A673 (cell line): ENCODE measurements at regions not wholly inside any gene's neighbourhood (a gene's known extent, or its start where the extent isn't known, plus 50 kb on each side); places are given as distances from the start of the nearest gene placed in this dataset.
A peak's percentile ranks its signal among the peaks of the same experiment; 100 is the strongest.

ENCODE experiments used
- BruUV-seq: library from RNA; stranded (reverse); fragments of 400-500 nt; replicated peaks from 2 replicates; lab custom pipeline; 2021; lab: Mats Ljungman, UMichigan
- CTCF ChIA-PET: fragments of 300-600 bp; sonication (Branson Sonifier 250); formaldehyde crosslinking; loops from one replicate; lab custom pipeline; 2022; ENCODE audit warnings: antibody characterized with exemption; lab: Charles Lee
- POLR2A ChIA-PET: fragments of 300-600 bp; sonication (Branson Sonifier 250); formaldehyde crosslinking; loops from one replicate; lab custom pipeline; 2022; ENCODE audit warnings: antibody characterized with exemption; ENCODE audit not compliant: low non-redundant PET; lab: Charles Lee
- DNase-seq: peaks from one replicate; pipeline ENCODE4 v3.0.0-alpha.2; 2015; ENCODE audit warnings: low spot score
- H3K27ac ChIP-seq: fragments of 200-600 bp; sonication (generic); 2 replicates; pipeline ENCODE4 v1.5.1; 2016; ENCODE audit warnings: mixed run types, low read depth, mild to moderate bottlenecking, mixed read lengths, antibody characterized with exemption, low read length; ENCODE audit not compliant: poor library complexity, severe bottlenecking
- H3K27me3 ChIP-seq: fragments of 200-600 bp; sonication (generic); replicated peaks from 2 replicates; pipeline ENCODE4 v1.6.1; 2017; ENCODE audit warnings: mixed run types, low read depth, mild to moderate bottlenecking, mixed read lengths, antibody characterized with exemption, low read length; ENCODE audit not compliant: insufficient read depth, poor library complexity
- H3K36me3 ChIP-seq: fragments of 200-600 bp; sonication (generic); 2 replicates; pipeline ENCODE4 v1.6.1; 2016; ENCODE audit warnings: mixed run types, mild to moderate bottlenecking, mixed read lengths, antibody characterized with exemption, low read length; ENCODE audit not compliant: insufficient read depth, poor library complexity, severe bottlenecking
- H3K4me1 ChIP-seq: fragments of 200-600 bp; sonication (generic); 2 replicates; pipeline ENCODE4 v1.6.1; 2017; ENCODE audit warnings: mixed run types, mild to moderate bottlenecking, mixed read lengths, antibody characterized with exemption, low read length; ENCODE audit not compliant: insufficient read depth, poor library complexity, severe bottlenecking
- H3K4me3 ChIP-seq: fragments of 200-600 bp; sonication (generic); 2 replicates; pipeline ENCODE4 v1.5.1; 2016; ENCODE audit warnings: low read depth, mixed run types, mild to moderate bottlenecking, mixed read lengths, low read length; ENCODE audit not compliant: poor library complexity, severe bottlenecking
- H3K9me3 ChIP-seq: fragments of 200-600 bp; sonication (generic); 2 replicates; pipeline ENCODE4 v1.6.1; 2016; ENCODE audit warnings: mixed run types, low read depth, mild to moderate bottlenecking, mixed read lengths, antibody characterized with exemption, low read length; ENCODE audit not compliant: poor library complexity, severe bottlenecking
- CTCF ChIP-seq: fragments of 300-800, 200-600 bp; sonication (generic); conservative IDR thresholded peaks from 2 replicates; pipeline ENCODE4 v1.5.1; 2017; ENCODE audit warnings: low read depth, mild to moderate bottlenecking, antibody characterized with exemption, low read length, moderate library complexity, mixed read lengths
- EZH2 ChIP-seq: fragments of 200-600 bp; sonication (generic); IDR thresholded peaks from 2 replicates; pipeline ENCODE4 v1.6.1; 2017; ENCODE audit warnings: borderline replicate concordance, low read depth, mild to moderate bottlenecking, mixed read lengths, antibody characterized with exemption, low read length; ENCODE audit not compliant: poor library complexity, severe bottlenecking
- intact Hi-C: fragments of 100-400 bp; cut with micrococcal nuclease; formaldehyde crosslinking; loops from one replicate; pipeline ENCODE4 v1.10.0; 2022; ENCODE audit not compliant: unreplicated experiment

DNA sequence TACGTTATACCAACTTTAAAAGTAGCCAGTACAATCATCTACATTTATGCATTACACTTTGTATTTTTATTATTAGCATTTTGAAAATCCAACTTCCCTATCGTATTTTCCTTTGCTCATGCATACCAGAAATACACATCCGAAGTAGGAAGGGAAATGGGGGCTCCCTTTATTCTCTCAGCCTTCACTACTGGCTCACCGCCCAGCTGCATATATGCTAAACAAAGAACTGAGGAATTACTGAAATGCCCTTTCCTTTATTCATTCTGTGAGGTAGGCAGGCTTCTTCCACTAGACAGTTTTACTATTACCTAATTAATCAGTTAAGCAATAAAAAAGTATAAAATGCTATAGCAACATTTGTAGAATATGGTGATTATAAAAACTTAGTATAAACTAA lies 291.6 kb downstream of the KLF12 start:
- no peak overlapping the region for H3K4me3 ChIP-seq
- TF ChIP-seq CTCF: no peak
- TF ChIP-seq EZH2: no peak
- ChIA-PET POLR2A (no interaction called here), CTCF (no interaction called here)
- intact Hi-C loops: no loop called here
- no TSS peak for BruUV-seq
- peaks cover 8% of the 10 kb centered on the region for H3K4me1 ChIP-seq
- H3K9me3 ChIP-seq: no peaks in the 10 kb centered on the region
- H3K36me3 ChIP-seq: no peaks in the 10 kb centered on the region
- no peak overlapping the region for H3K27ac ChIP-seq
- DNase-seq: peak; percentile 23
- no peaks in the 10 kb centered on the region for H3K27me3 ChIP-seq

DNA sequence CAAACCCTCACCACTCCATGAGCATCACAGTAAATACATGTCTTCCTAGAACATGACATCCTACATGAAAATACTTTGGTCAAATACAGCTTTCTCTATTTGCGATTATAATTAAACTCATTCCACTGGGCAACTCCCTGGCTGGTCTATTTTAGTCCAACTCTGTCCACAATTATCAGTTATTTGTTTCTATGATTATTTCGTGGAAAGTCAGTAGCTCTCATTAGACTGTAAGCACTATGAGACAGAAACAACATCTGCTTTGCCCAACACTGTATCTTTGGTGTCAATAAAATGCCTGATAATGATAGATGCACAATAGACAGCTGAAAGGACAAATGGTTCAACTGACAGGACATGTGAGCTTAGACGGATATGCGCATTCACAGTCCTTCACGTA lies 292.0 kb downstream of the KLF12 start:
- DNase-seq: no peak
- TF ChIP-seq CTCF (no peak), EZH2 (no peak)
- ChIA-PET POLR2A (no interaction called here), CTCF (no interaction called here)
- no TSS peak for BruUV-seq
- peaks cover 6% of the 10 kb centered on the region for H3K4me1 ChIP-seq
- H3K4me3 ChIP-seq: no peak overlapping the region
- no peaks in the 10 kb centered on the region for H3K36me3 ChIP-seq
- H3K27ac ChIP-seq: no peak overlapping the region
- intact Hi-C loops: no loop called here
- H3K27me3 ChIP-seq: no peaks in the 10 kb centered on the region
- H3K9me3 ChIP-seq: no peaks in the 10 kb centered on the region

GRCh38 chr13:73837147-73837546 lies 297.1 kb downstream of the KLF12 start:
- intact Hi-C loops: loop anchor here (5.0 kb wide), 2 partner anchors 295 to 1380 kb away; partner anchors contain the start of gene KLF12
- CTCF ChIA-PET: no interaction called here
- TF ChIP-seq CTCF: no peak
- TF ChIP-seq EZH2: no peak

More at GRCh38 chr13:73837147-73837546, 297.1 kb downstream of the KLF12 start:
- Histone ChIP-seq H3K36me3 (no peaks in the 10 kb centered on the region), H3K4me3 (no peak overlapping the region), H3K4me1 (peaks cover 36% of the 10 kb centered on the region), H3K27me3 (no peaks in the 10 kb centered on the region), H3K9me3 (no peaks in the 10 kb centered on the region), H3K27ac (no peak overlapping the region)
- no TSS peak for BruUV-seq
- POLR2A ChIA-PET: no interaction called here
- no peak for DNase-seq
